NCI-H345 (cell line): ENCODE measurements at regions not wholly inside any gene's neighbourhood (a gene's known extent, or its start where the extent isn't known, plus 50 kb on each side); places are given as distances from the start of the nearest gene placed in this dataset.

Source experiments
- DNase-seq: peaks from one replicate; lab custom pipeline; 2025; lab: John Stamatoyannopoulos, UW

GRCh38 chr2:16118611-16119590, 178.6 kb downstream of the MYCN start:
- DNase-seq: no peak

GRCh38 chr2:16117791-16118610, 177.7 kb downstream of the MYCN start:
- no peak for DNase-seq

DNA sequence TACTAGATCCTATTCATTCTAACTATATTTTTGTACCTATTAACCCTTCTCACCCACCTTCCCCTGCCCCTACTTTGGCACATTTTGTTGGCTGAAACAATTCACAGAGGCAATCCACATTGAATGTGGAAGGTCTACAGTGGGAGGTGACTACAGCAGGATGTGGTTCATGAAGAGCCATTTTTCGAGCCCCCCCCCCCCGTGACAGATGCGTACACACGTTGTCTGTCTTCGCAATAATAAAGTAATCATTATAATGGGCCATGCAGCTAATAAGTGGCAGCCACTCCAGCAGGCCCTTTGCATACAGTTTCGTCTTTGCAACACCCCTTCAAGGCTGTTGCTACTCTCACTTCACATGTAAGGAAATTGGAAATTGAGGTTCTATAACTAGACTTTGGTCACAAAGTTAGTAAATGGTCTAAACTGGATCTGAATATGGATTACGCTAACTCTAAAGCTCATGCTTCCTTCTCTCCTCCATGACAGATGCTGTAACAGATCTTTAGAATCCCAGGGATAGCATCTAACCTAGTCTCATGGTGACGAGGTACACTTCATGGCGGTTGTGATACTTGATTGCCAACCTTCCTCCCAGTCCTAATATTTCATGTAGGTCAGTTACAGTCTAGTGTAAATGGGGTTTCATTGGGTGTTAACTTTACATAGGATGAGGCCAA, 176.8 kb downstream of the MYCN start:
- no peak for DNase-seq

DNA sequence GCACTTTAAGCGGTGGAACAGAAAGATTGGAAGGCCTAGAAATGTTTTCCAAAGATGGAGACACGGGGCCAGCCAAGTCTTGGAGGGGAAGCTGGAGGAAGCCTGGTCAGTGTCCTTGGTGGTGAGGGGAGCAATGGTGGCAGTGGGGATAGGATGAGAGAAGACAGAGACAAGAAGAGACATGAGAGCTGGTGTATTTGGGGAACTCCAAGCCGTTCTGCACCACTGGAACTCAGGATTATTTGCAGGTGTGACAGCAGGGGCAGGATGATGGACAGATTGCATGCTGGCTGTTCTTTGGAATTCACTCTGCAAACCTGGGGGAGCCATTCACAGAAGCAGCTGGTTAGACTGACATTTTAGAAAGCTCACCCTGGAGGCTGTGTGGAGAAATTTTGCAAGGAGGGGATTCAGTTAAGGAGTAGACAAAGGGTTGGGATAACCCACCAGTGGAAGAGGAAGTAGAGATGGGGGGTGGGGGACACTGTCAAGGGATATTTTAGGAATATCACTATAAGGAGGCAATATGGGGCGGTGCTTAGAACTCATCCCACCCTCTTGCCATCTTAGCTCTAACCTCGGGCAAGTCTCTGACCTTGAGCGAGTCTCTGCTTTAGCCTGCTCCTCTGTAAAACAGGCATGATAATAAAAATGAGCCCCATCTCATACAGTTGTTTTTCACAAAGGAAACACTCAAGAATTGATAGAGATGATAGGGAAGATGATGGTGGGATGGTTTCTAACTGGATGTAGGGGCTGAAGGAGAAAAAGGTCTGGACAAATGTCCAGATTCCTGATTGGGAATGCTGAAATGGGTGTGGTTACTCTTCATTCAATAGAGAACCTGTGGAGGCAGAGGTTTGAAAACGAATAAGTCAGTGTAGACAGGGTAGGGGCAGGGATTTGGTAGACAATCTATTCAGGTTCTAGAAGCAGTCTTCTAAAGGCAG, 175.8 kb downstream of the MYCN start:
- no peak for DNase-seq

DNA sequence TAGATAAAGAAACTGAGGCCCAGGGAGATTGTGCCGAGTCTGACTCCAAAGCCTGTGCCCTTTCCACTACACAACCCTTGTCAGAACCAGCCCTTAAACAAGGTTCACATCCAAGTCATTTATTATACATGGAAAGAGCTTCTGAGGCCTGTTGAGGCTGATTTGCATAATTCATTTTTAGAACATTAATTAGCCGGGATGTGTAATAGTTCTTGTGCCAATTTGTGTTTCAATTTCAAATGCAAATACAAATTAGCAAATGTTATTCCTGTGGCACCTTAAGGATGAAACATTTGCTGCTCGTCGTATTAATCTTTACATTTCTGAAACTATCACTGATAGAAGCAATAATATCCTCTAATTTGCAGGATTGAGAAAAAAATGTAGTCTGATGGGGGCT, 174.9 kb downstream of the MYCN start:
- DNase-seq: no peak

- DNase-seq: no peak
Measured at GRCh38 chr2:16114836-16115235, 174.5 kb downstream of the MYCN start.

DNA sequence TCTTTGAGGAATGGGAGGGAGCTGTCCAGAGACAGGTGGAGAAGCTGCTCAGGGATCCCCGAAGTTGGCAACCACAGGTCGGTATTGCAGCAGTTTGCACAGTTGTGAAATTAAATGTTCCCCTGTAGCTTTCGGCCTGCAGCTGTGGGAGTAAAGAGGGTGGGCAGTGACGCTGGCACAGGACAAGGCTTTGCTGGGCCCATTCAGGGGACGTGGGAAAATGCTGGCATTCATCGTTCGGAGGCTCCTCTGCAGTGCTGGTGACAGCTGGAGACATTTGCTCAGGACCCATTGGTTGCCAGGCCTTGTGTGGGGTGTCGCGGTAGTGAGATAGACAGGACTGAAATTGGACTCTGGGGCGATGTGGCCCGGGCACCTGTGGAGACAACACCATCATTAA, 173.7 kb downstream of the MYCN start:
- no peak for DNase-seq

DNA sequence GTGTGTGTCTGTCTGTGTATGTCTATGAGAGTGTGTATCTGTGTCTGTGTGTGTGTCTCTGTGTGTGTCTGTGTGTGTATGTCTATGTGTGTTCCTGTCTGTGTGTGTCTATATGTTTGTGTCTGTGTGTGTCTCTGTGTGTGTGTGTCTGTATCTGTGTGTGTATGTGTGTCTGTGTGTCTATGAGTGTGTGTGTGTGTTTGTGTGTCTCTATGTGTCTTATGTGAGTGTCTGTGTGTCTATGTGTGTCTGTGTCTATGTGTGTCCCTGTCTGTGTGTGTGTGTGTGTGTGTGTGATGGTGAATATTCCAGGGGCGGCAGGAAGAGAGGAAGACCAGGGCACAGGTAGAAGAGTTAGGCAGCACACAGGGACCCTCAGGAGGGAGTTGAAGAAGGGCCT, 173.2 kb downstream of the MYCN start:
- DNase-seq: no peak

DNA sequence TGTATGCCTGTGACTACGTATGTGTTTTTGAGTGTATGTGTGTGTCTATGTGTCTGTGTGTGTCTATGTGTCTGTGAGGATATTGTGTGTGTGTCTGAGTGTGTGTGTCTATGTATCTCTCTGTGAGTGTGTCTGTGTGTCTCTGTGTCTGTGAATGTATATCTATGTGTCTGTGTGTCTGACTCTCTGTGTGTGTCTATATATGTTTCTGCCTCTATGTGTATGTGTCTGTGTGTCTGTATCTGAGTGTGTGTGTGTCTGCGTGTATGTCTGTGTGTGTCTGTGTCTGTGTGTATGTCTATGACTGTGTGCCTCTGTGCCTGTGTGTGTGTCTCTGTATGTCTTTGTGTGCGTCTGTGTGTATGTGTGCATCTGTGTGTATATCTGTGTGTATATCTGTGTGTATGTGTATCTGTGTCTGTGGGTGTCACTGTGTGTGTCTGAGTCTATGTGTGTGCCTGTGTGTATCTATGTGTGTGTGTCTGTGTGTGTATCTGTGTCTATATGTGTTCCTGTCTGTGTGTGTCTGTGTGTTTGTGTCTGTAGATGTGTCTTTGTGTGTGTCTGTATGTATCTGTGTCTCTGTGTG, 172.7 kb downstream of the MYCN start:
- no peak for DNase-seq

- no peak for DNase-seq
Measured at GRCh38 chr2:16112251-16112971, 172.1 kb downstream of the MYCN start.

GRCh38 chr2:16111838-16112210, 171.5 kb downstream of the MYCN start:
- DNase-seq: no peak

- DNase-seq: no peak
Measured at GRCh38 chr2:16109821-16110310, 169.5 kb downstream of the MYCN start.

DNA sequence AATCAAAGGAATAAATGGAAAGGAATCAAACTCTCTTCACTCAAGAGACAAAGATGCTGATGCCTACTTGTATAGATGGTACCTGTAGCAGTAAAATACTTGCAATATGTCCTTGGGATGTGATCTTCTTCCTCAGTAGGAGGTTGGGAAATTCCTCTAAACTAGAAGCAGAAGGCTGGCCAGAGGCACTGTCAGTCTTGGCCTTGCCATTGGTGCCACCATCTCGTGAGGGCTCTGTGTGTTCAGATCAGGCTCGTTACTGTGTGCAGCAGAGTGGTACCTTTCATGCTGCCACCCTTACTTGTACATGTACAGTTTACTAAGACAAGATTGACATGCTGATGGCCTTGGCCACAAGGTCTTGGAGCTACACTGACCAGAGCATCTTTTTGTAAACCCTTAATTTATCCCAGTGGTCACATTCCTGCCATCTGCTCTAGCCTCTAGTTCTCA, 169.0 kb downstream of the MYCN start:
- no peak for DNase-seq

GRCh38 chr2:16107246-16107645, 166.9 kb downstream of the MYCN start:
- DNase-seq: no peak

DNA sequence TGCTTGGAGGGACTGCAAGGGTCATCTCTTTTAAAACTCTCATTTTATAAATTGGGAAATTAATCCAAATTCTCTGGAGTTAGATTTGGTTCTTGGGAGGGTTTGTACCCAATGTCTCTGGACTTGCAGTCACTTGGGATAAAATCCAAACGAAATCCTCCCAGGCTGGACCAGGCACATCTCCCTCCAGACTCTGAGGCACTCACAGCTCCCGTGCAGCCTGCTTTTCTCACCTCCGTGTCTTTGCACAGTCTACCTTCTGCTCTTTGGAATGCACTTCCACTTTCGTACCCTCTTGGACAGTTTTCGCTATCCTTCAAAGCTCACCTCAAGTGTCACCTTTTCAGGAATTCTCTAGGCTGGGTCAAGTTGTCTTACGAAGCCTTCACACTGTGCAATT, 166.3 kb downstream of the MYCN start:
- DNase-seq: no peak

DNA sequence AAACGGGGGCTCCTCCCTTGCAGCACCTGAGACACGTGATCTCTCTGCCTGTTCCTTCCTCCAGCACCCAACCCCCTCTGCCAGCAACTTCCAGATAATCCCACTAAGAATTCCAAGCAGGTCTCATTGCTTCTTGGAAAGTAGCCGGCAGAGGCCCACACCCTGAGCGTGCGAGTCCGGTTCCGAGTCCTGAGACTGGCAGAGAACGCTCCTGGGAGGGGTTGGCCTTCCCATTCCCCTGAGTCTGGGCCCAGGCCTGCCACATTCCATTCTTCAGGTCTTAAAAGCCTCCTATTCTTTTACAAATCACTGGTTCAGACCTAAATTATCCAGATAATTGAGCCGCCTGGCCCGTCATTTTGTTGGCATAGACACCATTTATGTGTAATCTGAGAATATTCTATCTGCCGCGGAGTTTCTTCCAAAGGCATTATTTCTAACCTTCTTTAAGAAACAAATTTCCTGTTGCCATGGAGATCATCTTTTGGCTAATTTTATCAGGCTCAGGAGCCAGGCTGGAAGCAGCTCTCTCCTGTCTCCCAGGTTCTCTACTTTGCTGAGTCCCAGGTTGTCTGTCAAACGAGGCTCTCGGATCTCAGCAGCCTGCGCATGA, 165.4 kb downstream of the MYCN start:
- DNase-seq: no peak

GRCh38 chr2:16104949-16105668, 164.8 kb downstream of the MYCN start:
- DNase-seq: no peak

- no peak for DNase-seq
Measured at GRCh38 chr2:16104315-16104948, 164.1 kb downstream of the MYCN start.
